Loucy (cell line): ENCODE measurements at regions not wholly inside any gene's neighbourhood (a gene's known extent, or its start where the extent isn't known, plus 50 kb on each side); places are given as distances from the start of the nearest gene placed in this dataset.

Experiments
- H2AFZ ChIP-seq: fragments of 200-600 bp; sonication (generic); 2 replicates; pipeline ENCODE4 v1.6.0; 2016; ENCODE audit warnings: antibody characterized with exemption, mild to moderate bottlenecking, low read length, moderate library complexity
- H3F3A ChIP-seq: fragments of 200-600 bp; 2 replicates; pipeline ENCODE4 v1.6.0; 2016; ENCODE audit warnings: antibody characterized with exemption, low read depth, mild to moderate bottlenecking
- H3K27me3 ChIP-seq: fragments of 200-600 bp; sonication (generic); 2 replicates; pipeline ENCODE4 v1.6.1; 2014; ENCODE audit warnings: low read length, mild to moderate bottlenecking; ENCODE audit not compliant: insufficient read depth, poor library complexity, severe bottlenecking
- H3K36me3 ChIP-seq: fragments of 200-600 bp; sonication (generic); 2 replicates; pipeline ENCODE4 v1.6.1; 2016; ENCODE audit warnings: low read length; ENCODE audit not compliant: insufficient read depth
- H3K4me1 ChIP-seq: fragments of 200-600 bp; sonication (generic); 2 replicates; pipeline ENCODE4 v1.5.1; 2014; ENCODE audit warnings: low read length, mild to moderate bottlenecking; ENCODE audit not compliant: insufficient read depth, poor library complexity, severe bottlenecking
- H3K4me2 ChIP-seq: fragments of 200-600 bp; sonication (generic); 2 replicates; pipeline ENCODE4 v1.6.0; 2014; ENCODE audit warnings: antibody characterized with exemption, low read length, low read depth, mild to moderate bottlenecking; ENCODE audit not compliant: poor library complexity, severe bottlenecking
- H3K4me3 ChIP-seq: fragments of 200-600 bp; sonication (generic); 2 replicates; pipeline ENCODE4 v1.5.1; 2014; ENCODE audit warnings: low read length, mild to moderate bottlenecking, mixed read lengths; ENCODE audit not compliant: poor library complexity, severe bottlenecking
- H3K79me2 ChIP-seq: fragments of 200-600 bp; sonication (generic); 2 replicates; pipeline ENCODE4 v1.6.1; 2014; ENCODE audit warnings: low read length; ENCODE audit not compliant: insufficient read depth
- H3K9ac ChIP-seq: fragments of 200-600 bp; sonication (generic); 2 replicates; pipeline ENCODE4 v1.6.0; 2014; ENCODE audit warnings: mild to moderate bottlenecking, low read depth, low read length, moderate library complexity; ENCODE audit not compliant: poor library complexity, severe bottlenecking
- H3K9me2 ChIP-seq: fragments of 200-600 bp; sonication (generic); replicated peaks from 2 replicates; pipeline ENCODE4 v1.6.1; 2016; ENCODE audit warnings: low read depth, low read length, mixed read lengths
- H3K9me3 ChIP-seq: fragments of 200-600 bp; sonication (generic); 2 replicates; pipeline ENCODE4 v1.6.1; 2014; ENCODE audit warnings: mild to moderate bottlenecking, antibody characterized with exemption, low read length, low read depth; ENCODE audit not compliant: insufficient read depth
- H4K20me1 ChIP-seq: fragments of 200-600 bp; sonication (generic); 2 replicates; pipeline ENCODE4 v1.6.0; 2014; ENCODE audit warnings: antibody characterized with exemption, low read length, mild to moderate bottlenecking; ENCODE audit not compliant: insufficient read depth, poor library complexity, severe bottlenecking
- EZH2phosphoT487 ChIP-seq: fragments of 200-600 bp; IDR thresholded peaks from 2 replicates; pipeline ENCODE4 v1.6.1; 2018; ENCODE audit warnings: antibody characterized with exemption, mild to moderate bottlenecking, moderate library complexity, borderline replicate concordance
- TF ChIP-seq, protein P1 (sequence below): fragments of 200-600 bp; sonication (generic); conservative IDR thresholded peaks from 2 replicates; pipeline ENCODE4 v1.5.1; 2014; ENCODE audit warnings: mild to moderate bottlenecking, antibody characterized with exemption, low read length

DNA sequence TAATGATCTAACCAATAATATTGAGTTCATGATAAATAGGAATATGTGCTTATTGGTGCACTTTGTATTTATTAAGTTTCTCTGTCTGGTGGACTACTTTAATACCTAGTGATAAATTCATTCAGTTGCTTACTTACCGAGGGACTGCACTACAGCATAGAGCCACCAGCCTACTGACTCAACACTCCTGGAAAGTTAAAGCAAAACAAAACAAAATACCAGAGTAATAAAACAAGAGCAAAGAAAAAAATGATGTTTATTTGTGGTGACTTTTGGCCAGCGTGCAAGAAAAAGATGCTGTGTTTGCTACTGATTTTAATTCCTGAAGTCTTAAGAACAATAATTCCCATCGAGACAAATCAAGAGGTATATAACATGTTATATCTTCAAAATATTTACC lies 586.3 kb downstream of the PLA2G4A start:
- Histone ChIP-seq H4K20me1 (no peaks in the 10 kb centered on the region), H2AFZ (no peak overlapping the region), H3K36me3 (no peaks in the 10 kb centered on the region), H3K4me3 (no peak overlapping the region), H3K4me2 (no peak overlapping the region), H3F3A (no peaks in the 10 kb centered on the region), H3K27me3 (no peaks in the 10 kb centered on the region), H3K9me3 (no peaks in the 10 kb centered on the region), H3K4me1 (no peaks in the 10 kb centered on the region), H3K9me2 (no peaks in the 10 kb centered on the region), H3K9ac (no peak overlapping the region), H3K79me2 (no peaks in the 10 kb centered on the region)
- TF ChIP-seq EZH2phosphoT487 = no peak
- TF ChIP-seq, protein P1, sequence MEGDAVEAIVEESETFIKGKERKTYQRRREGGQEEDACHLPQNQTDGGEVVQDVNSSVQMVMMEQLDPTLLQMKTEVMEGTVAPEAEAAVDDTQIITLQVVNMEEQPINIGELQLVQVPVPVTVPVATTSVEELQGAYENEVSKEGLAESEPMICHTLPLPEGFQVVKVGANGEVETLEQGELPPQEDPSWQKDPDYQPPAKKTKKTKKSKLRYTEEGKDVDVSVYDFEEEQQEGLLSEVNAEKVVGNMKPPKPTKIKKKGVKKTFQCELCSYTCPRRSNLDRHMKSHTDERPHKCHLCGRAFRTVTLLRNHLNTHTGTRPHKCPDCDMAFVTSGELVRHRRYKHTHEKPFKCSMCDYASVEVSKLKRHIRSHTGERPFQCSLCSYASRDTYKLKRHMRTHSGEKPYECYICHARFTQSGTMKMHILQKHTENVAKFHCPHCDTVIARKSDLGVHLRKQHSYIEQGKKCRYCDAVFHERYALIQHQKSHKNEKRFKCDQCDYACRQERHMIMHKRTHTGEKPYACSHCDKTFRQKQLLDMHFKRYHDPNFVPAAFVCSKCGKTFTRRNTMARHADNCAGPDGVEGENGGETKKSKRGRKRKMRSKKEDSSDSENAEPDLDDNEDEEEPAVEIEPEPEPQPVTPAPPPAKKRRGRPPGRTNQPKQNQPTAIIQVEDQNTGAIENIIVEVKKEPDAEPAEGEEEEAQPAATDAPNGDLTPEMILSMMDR = no peak

DNA sequence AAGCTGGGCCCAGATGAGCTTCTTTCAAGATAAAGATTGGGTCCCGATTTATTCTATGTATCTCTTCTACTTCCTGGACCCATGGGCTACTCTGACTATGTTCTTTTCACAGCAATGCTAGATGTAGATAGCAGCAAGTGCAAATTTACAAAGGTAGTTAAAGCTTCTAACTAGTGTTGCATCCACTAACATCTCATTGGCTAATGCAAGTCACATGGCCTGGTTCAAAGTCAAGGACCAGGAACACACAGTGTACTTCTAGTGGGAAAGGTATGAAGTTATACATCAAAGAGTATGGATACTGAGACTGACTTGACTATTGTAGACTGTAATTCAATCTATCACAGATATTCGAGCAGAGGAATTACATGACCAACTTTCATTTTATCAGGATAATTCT lies 588.8 kb downstream of the PLA2G4A start:
- H2AFZ ChIP-seq = no peak overlapping the region
- H3K9me2 ChIP-seq = no peaks in the 10 kb centered on the region
- H3F3A ChIP-seq = no peaks in the 10 kb centered on the region
- no peaks in the 10 kb centered on the region for H3K9me3 ChIP-seq
- no peaks in the 10 kb centered on the region for H3K36me3 ChIP-seq
- no peaks in the 10 kb centered on the region for H3K4me1 ChIP-seq
- H3K9ac ChIP-seq = no peak overlapping the region
- H3K4me3 ChIP-seq = no peak overlapping the region
- TF ChIP-seq, protein P1 = no peak
- TF ChIP-seq EZH2phosphoT487 = no peak
- no peaks in the 10 kb centered on the region for H3K79me2 ChIP-seq
- H4K20me1 ChIP-seq = no peaks in the 10 kb centered on the region
- no peaks in the 10 kb centered on the region for H3K27me3 ChIP-seq
- no peak overlapping the region for H3K4me2 ChIP-seq

DNA sequence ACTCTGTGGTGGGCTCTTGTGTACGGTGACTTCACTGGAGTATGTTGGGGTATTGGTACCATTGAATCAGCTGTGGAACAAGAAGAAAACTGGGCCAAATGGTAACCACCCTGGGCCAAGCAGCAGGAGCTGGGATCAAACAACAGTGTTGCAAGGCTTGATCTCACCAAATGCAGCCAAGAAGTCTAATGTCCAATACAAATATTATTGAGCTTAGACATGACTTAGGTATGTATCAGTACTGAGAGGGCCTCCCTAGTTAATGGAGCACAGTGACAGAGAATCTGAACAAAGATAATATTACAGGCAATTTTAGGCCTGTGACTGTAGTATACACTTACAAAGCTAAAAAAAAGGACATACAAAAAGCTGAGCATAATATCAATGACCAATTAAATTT lies 604.8 kb downstream of the PLA2G4A start:
- Histone ChIP-seq H3K36me3 (no peaks in the 10 kb centered on the region), H3K9me3 (no peaks in the 10 kb centered on the region), H2AFZ (no peak overlapping the region), H3K9me2 (no peaks in the 10 kb centered on the region), H3K4me2 (no peak overlapping the region), H3K79me2 (no peaks in the 10 kb centered on the region), H3K27me3 (no peaks in the 10 kb centered on the region), H3K4me1 (no peaks in the 10 kb centered on the region), H3F3A (no peaks in the 10 kb centered on the region), H3K4me3 (no peak overlapping the region), H3K9ac (no peak overlapping the region), H4K20me1 (no peaks in the 10 kb centered on the region)
- TF ChIP-seq, protein P1 = no peak
- no peak for TF ChIP-seq EZH2phosphoT487
